ENCODE measurements at regions not wholly inside any gene's neighbourhood (a gene's known extent, or its start where the extent isn't known, plus 50 kb on each side); places are given as distances from the start of the nearest gene placed in this dataset.

- TF ChIP-seq POLR2A (IDR thresholded peaks at IDR 0.05): no peak
- TF ChIP-seq CTCF (IDR thresholded peaks at IDR 0.05): no peak
Measured at GRCh38 chr15:77897896-77898406, 179.6 kb downstream of the TBC1D2B start.
